MCF 10A (cell line): ENCODE measurements at regions not wholly inside any gene's neighbourhood (a gene's known extent, or its start where the extent isn't known, plus 50 kb on each side); places are given as distances from the start of the nearest gene placed in this dataset.

Experiments used
- BruUV-seq: library from RNA; stranded (reverse); fragments of 400-500 nt; replicated peaks from 2 replicates; lab custom pipeline; 2021; lab: Mats Ljungman, UMichigan
- CTCF ChIA-PET: fragments of 300-600 bp; sonication (Branson Sonifier 250); formaldehyde crosslinking; extraction: SDS; loops from one replicate; lab custom pipeline; 2021; ENCODE audit warnings: antibody characterized with exemption, inconsistent platforms; lab: Yijun Ruan, JAX
- POLR2A ChIA-PET: fragments of 300-600, 350-650 bp; sonication (Branson Sonifier 250); formaldehyde crosslinking; extraction: SDS; loops from one replicate; lab custom pipeline; 2020; ENCODE audit warnings: antibody characterized with exemption, inconsistent platforms; lab: Yijun Ruan, JAX
- DNase-seq: peaks from one replicate; pipeline ENCODE4 v3.0.0-alpha.2; 2018; ENCODE audit not compliant: unreplicated experiment
- H3K27ac Mint-ChIP-seq: one replicate; pipeline ENCODE4 v1.8.0; 2022; ENCODE audit warnings: mild to moderate bottlenecking, low read depth, mixed read lengths; ENCODE audit not compliant: unreplicated experiment
- H3K27me3 Mint-ChIP-seq: one replicate; pipeline ENCODE4 v1.8.0; 2022; ENCODE audit warnings: mixed read lengths; ENCODE audit not compliant: insufficient read depth, unreplicated experiment
- H3K36me3 Mint-ChIP-seq: one replicate; pipeline ENCODE4 v1.8.0; 2022; ENCODE audit warnings: mild to moderate bottlenecking, moderate library complexity, mixed read lengths; ENCODE audit not compliant: insufficient read depth, unreplicated experiment
- H3K4me1 Mint-ChIP-seq: one replicate; pipeline ENCODE4 v1.8.0; 2022; ENCODE audit warnings: mixed read lengths; ENCODE audit not compliant: insufficient read depth, unreplicated experiment
- H3K4me3 Mint-ChIP-seq: one replicate; pipeline ENCODE4 v1.8.0; 2022; ENCODE audit warnings: mild to moderate bottlenecking, moderate library complexity, mixed read lengths; ENCODE audit not compliant: unreplicated experiment
- H3K9me3 Mint-ChIP-seq: one replicate; pipeline ENCODE4 v1.8.0; 2022; ENCODE audit warnings: mixed read lengths; ENCODE audit not compliant: unreplicated experiment
- CTCF ChIP-seq: fragments of 200-600 bp; IDR thresholded peaks from one replicate; pipeline ENCODE4 v1.8.0; 2022; ENCODE audit warnings: antibody characterized with exemption, mild to moderate bottlenecking; ENCODE audit not compliant: unreplicated experiment
- intact Hi-C: fragments of 100-400 bp; cut with micrococcal nuclease; formaldehyde crosslinking; loops from 2 replicates; pipeline ENCODE4 v1.14.1; 2022

- ChIA-PET POLR2A (interaction anchor here (1.1 kb wide), 1 partner anchor 9 kb away, joined by 4 read pairs; no protein-coding TSS in a partner anchor), CTCF (no interaction called here)
- H3K27ac Mint-ChIP-seq: no peak overlapping the region
- H3K4me1 Mint-ChIP-seq: no peaks in the 10 kb centered on the region
- H3K36me3 Mint-ChIP-seq: no peaks in the 10 kb centered on the region
- TF ChIP-seq CTCF: no peak
- H3K27me3 Mint-ChIP-seq: peaks cover 18% of the 10 kb centered on the region
- H3K9me3 Mint-ChIP-seq: peaks cover under 1% of the 10 kb centered on the region
- no TSS peak for BruUV-seq
- no peak for DNase-seq
- intact Hi-C loops: no loop called here
- no peak overlapping the region for H3K4me3 Mint-ChIP-seq
Observed at GRCh38 chr17:79237448-79238053, 162.9 kb downstream of the ENGASE start.

- BruUV-seq: no TSS peak
- H3K4me3 Mint-ChIP-seq: no peak overlapping the region
- H3K27ac Mint-ChIP-seq: no peak overlapping the region
- H3K9me3 Mint-ChIP-seq: peaks cover 12% of the 10 kb centered on the region
- ChIA-PET CTCF (no interaction called here), POLR2A (no interaction called here)
- peaks cover 7% of the 10 kb centered on the region for H3K36me3 Mint-ChIP-seq
- H3K4me1 Mint-ChIP-seq: peaks cover 6% of the 10 kb centered on the region
- DNase-seq: no peak
- H3K27me3 Mint-ChIP-seq: peaks cover 18% of the 10 kb centered on the region
- intact Hi-C loops: no loop called here
- TF ChIP-seq CTCF: no peak
Observed at GRCh38 chr17:79235808-79236207, 161.2 kb downstream of the ENGASE start.

GRCh38 chr17:79233916-79234551 is 159.4 kb downstream of the ENGASE start:
- no peak for TF ChIP-seq CTCF
- peaks cover 6% of the 10 kb centered on the region for H3K4me1 Mint-ChIP-seq
- BruUV-seq: no TSS peak
- POLR2A ChIA-PET: no interaction called here
- peaks cover 7% of the 10 kb centered on the region for H3K36me3 Mint-ChIP-seq
- DNase-seq: no peak
- H3K27me3 Mint-ChIP-seq: peaks cover 5% of the 10 kb centered on the region
- no peak overlapping the region for H3K27ac Mint-ChIP-seq
- intact Hi-C loops: no loop called here
- H3K4me3 Mint-ChIP-seq: no peak overlapping the region
- CTCF ChIA-PET: interaction anchor here (0.7 kb wide), 1 partner anchor 14 kb away, joined by 3 read pairs; no protein-coding TSS in a partner anchor
- peaks cover 12% of the 10 kb centered on the region for H3K9me3 Mint-ChIP-seq

- no peak for DNase-seq
- Mint-ChIP-seq H3K4me3 (no peak overlapping the region), H3K36me3 (peaks cover 7% of the 10 kb centered on the region), H3K27ac (no peak overlapping the region), H3K9me3 (peaks cover 12% of the 10 kb centered on the region), H3K27me3 (no peaks in the 10 kb centered on the region), H3K4me1 (peaks cover 15% of the 10 kb centered on the region)
- intact Hi-C loops: no loop called here
- CTCF ChIA-PET: interaction anchor here (0.6 to 0.7 kb wide), 2 partner anchors 887 to 1445 kb away, joined by 3 read pairs; no protein-coding TSS in a partner anchor
- no TSS peak for BruUV-seq
- TF ChIP-seq CTCF: no peak
- POLR2A ChIA-PET: no interaction called here
Observed at GRCh38 chr17:79232957-79233356, 158.3 kb downstream of the ENGASE start.
